Brain microvascular endothelial cell (primary cell): ENCODE measurements at regions not wholly inside any gene's neighbourhood (a gene's known extent, or its start where the extent isn't known, plus 50 kb on each side); places are given as distances from the start of the nearest gene placed in this dataset.

Source experiments
- DNase-seq: peaks from one replicate; pipeline ENCODE4 v3.0.0-alpha.2; 2020
- H3K27ac ChIP-seq: fragments of 250-450 bp; sonication (Bioruptor Pico); 2 replicates; pipeline ENCODE4 v1.5.1; 2020; ENCODE audit warnings: mild to moderate bottlenecking, moderate library complexity
- H3K27me3 ChIP-seq: fragments of 250-450 bp; sonication (Bioruptor Pico); replicated peaks from 2 replicates; pipeline ENCODE4 v1.5.1; 2020; ENCODE audit warnings: mild to moderate bottlenecking
- H3K36me3 ChIP-seq: fragments of 250-450 bp; sonication (Bioruptor Pico); replicated peaks from 2 replicates; pipeline ENCODE4 v1.5.1; 2020; ENCODE audit warnings: mild to moderate bottlenecking
- H3K4me3 ChIP-seq: 2 replicates; pipeline ENCODE4 v1.5.1; 2011; ENCODE audit warnings: low read depth, mild to moderate bottlenecking, control low read depth, low read length, moderate library complexity
- in situ Hi-C: cut with HindIII; loops from 2 replicates; pipeline ENCODE4 v1.10.0; 2017; ENCODE audit warnings: low sequenced_read_pairs, low pct_ligation_motif_present
- TF ChIP-seq, protein P1 (sequence below): IDR thresholded peaks from 2 replicates; pipeline ENCODE4 v1.5.1; 2011; ENCODE audit warnings: low read depth, mild to moderate bottlenecking, moderate library complexity, low read length, control low read depth, inconsistent platforms; ENCODE audit errors: missing control alignments

DNA sequence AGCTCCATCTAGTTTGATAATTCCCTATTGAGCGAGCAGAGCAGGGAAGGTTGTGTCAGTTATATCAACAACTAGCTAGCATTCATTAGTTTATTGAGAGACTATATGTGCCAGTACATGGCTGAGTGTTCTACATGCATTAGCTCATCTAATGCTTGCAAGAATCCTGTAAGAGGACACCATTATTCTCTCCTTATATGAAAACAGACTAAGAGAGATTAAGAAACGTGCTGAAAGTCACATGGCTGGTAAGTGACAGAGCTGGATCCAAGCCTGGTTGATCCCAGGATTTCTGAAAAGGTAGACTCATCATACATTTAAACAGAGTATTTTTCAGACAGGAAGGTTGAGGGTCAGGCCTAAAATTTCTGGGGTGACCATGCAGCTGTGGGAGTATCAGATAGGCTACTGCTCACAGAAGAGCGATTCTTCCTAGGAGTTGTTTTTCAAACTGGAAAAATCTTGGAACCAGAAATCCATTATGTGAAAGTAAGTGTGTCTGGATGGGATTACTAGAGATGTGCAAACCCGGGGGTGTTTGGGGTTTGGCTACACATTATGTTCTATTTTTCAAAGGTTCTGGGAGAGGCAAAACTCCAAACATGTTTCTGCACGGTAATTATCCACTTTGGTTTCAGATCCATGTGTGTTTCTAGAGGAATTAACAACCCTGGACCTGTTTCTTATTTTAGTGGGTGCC, 213.3 kb downstream of the FAM76B start:
- Histone ChIP-seq H3K36me3 (no peaks in the 10 kb centered on the region), H3K27ac (no peak overlapping the region), H3K4me3 (no peak overlapping the region), H3K27me3 (no peaks in the 10 kb centered on the region)
- TF ChIP-seq, protein P1, sequence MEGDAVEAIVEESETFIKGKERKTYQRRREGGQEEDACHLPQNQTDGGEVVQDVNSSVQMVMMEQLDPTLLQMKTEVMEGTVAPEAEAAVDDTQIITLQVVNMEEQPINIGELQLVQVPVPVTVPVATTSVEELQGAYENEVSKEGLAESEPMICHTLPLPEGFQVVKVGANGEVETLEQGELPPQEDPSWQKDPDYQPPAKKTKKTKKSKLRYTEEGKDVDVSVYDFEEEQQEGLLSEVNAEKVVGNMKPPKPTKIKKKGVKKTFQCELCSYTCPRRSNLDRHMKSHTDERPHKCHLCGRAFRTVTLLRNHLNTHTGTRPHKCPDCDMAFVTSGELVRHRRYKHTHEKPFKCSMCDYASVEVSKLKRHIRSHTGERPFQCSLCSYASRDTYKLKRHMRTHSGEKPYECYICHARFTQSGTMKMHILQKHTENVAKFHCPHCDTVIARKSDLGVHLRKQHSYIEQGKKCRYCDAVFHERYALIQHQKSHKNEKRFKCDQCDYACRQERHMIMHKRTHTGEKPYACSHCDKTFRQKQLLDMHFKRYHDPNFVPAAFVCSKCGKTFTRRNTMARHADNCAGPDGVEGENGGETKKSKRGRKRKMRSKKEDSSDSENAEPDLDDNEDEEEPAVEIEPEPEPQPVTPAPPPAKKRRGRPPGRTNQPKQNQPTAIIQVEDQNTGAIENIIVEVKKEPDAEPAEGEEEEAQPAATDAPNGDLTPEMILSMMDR = no peak
- in situ Hi-C loops = no loop called here
- no peak for DNase-seq

DNA sequence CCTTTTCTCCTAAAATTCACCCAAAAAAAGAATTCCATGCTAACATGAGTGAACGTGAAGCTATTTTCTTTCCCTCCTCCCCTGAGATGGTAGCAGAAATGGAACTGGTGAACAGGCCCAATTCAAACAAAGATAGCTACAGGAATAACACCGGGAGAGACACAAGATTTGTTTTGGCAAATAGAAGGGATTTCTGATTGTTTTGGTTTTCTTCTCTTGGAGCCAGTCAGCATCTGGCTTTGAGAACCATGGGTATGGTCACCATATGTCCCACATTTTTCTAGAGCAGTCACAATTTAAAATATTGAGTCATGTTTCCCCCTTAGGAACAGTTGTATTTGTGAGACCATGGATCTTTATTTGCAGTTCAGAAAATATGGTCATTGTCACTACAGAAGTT, 214.1 kb downstream of the FAM76B start:
- in situ Hi-C loops = no loop called here

DNA sequence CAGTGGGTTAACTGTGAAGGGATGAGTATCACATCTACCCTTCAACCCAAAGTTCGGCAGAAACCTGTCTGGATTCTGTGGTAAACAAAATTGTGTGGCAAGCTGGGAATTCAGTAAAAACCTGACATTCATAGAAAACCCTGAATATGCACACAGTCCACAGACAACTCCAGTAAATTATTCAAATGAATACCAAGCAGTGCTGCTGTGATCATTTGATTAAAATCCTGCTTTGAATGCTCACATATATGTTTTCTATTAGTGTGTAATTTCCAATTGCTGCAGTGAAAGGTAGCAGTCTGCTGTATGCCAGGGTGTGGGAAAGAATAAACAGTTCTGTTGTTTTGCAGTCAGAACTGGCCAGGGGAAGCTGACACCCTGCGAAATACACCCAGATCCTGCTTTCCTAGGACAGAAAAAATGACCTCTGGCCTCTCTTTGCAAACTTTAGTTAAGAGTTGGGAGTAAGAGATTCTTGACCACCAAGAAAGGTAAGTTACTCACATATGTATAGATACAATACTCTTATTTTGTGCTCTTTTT, 217.8 kb downstream of the FAM76B start:
- H3K27ac ChIP-seq = no peak overlapping the region
- H3K36me3 ChIP-seq = no peaks in the 10 kb centered on the region
- TF ChIP-seq, protein P1 = no peak
- no peak overlapping the region for H3K4me3 ChIP-seq
- DNase-seq = no peak
- in situ Hi-C loops = no loop called here
- H3K27me3 ChIP-seq = no peaks in the 10 kb centered on the region

More for the DNA sequence above, 214.1 kb downstream of the FAM76B start:
- H3K36me3 ChIP-seq = no peaks in the 10 kb centered on the region
- no peak overlapping the region for H3K27ac ChIP-seq
- DNase-seq = no peak
- TF ChIP-seq, protein P1 = no peak
- no peak overlapping the region for H3K4me3 ChIP-seq
- no peaks in the 10 kb centered on the region for H3K27me3 ChIP-seq

DNA sequence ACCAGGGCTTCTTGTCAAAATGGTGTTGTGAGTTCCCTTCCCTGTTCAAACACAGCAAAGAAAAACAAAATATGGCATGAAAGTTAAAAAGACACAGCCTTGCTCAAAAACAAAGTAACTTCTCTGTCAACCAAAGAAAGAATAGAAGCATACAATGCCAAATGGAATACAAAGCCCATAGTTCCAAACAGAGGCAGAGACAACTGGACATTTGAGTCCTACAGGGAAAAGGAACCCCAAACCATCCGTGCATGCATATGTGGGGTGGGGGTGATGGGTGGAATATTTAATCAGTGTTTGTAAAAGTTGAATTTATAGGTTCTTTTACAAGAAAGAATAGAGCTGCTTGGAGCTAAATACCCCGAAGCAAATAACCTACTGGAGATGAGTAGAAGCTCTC, 218.7 kb downstream of the FAM76B start:
- H3K27ac ChIP-seq = no peak overlapping the region
- H3K4me3 ChIP-seq = no peak overlapping the region
- TF ChIP-seq, protein P1 = no peak
- no peaks in the 10 kb centered on the region for H3K27me3 ChIP-seq
- no peak for DNase-seq
- no peaks in the 10 kb centered on the region for H3K36me3 ChIP-seq
- in situ Hi-C loops = no loop called here

DNA sequence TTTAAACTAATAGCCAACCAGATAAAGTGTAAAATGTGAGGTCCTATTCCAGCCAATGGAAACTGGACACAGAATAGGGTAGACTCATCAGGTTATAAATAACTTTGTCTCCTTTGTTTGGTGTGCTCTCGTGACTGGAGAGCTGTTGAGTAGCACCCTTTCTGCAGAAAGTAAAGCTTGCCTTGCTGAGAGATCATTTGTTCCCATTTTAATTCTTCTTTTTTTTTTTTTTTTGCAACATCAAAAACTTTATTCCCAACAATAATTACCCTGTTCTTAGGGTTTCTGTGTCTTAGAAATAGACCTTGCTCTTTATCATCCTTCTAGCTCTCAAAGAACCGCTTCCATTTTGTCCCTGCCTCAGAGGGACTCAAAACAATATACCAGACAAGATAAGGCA, 220.4 kb downstream of the FAM76B start:
- no peak for DNase-seq
- TF ChIP-seq, protein P1 = no peak
- no peak overlapping the region for H3K27ac ChIP-seq
- H3K27me3 ChIP-seq = no peaks in the 10 kb centered on the region
- H3K36me3 ChIP-seq = no peaks in the 10 kb centered on the region
- in situ Hi-C loops = no loop called here
- H3K4me3 ChIP-seq = no peak overlapping the region

DNA sequence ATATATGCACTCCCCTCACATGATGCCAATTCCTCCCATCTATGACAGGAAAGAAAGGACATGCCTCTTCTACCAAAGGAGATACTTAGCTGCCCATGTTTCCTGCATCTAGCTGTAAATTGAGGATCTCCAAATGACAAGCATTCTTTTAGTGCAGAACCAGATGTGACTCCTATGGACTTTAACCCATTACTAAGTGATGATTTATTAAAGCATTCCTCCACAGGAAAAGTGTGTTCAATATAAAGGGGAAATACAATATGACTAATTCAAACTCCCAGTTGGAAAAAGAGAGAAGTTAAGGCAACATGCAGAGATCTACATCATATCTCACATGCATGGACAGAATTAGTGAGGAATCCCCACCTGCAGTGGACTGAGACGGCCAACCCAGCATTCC, 221.3 kb downstream of the FAM76B start:
- no peak overlapping the region for H3K4me3 ChIP-seq
- TF ChIP-seq, protein P1 = no peak
- no peak for DNase-seq
- H3K27me3 ChIP-seq = no peaks in the 10 kb centered on the region
- in situ Hi-C loops = no loop called here
- no peak overlapping the region for H3K27ac ChIP-seq
- no peaks in the 10 kb centered on the region for H3K36me3 ChIP-seq
